Esophagus squamous epithelium (tissue), 4 donors: ENCODE measurements at regions not wholly inside any gene's neighbourhood (a gene's known extent, or its start where the extent isn't known, plus 50 kb on each side); places are given as distances from the start of the nearest gene placed in this dataset.

Experiments used
- POLR2A ChIP-seq, 4 donors: fragments of 450-650 bp; IDR thresholded peaks; one replicate each; pipeline ENCODE4 v1.6.1; 2017; ENCODE audit warnings: antibody characterized with exemption in 4 of 4, mild to moderate bottlenecking in 4 of 4, moderate library complexity in 3 of 4
- TF ChIP-seq, protein P1 (sequence below), 6 experiments: fragments of 450-650 bp in 4 of 6; fragments of 200-600 bp in 2 of 6; sonication (generic) in 2 of 6; IDR thresholded peaks; one replicate each; pipeline ENCODE4 v1.5.1; 2016 to 2019; ENCODE audit warnings: antibody characterized with exemption in 6 of 6, mild to moderate bottlenecking in 4 of 6, moderate library complexity in 4 of 6

GRCh38 chr9:85118990-85119755 is 449.6 kb downstream of the NTRK2 start:
- TF ChIP-seq POLR2A (IDR thresholded peaks at IDR 0.05): no peak
- TF ChIP-seq, protein P1, sequence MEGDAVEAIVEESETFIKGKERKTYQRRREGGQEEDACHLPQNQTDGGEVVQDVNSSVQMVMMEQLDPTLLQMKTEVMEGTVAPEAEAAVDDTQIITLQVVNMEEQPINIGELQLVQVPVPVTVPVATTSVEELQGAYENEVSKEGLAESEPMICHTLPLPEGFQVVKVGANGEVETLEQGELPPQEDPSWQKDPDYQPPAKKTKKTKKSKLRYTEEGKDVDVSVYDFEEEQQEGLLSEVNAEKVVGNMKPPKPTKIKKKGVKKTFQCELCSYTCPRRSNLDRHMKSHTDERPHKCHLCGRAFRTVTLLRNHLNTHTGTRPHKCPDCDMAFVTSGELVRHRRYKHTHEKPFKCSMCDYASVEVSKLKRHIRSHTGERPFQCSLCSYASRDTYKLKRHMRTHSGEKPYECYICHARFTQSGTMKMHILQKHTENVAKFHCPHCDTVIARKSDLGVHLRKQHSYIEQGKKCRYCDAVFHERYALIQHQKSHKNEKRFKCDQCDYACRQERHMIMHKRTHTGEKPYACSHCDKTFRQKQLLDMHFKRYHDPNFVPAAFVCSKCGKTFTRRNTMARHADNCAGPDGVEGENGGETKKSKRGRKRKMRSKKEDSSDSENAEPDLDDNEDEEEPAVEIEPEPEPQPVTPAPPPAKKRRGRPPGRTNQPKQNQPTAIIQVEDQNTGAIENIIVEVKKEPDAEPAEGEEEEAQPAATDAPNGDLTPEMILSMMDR (IDR thresholded peaks at IDR 0.05): no peak
